Fibroblast of mammary gland (primary cell): ENCODE measurements at regions not wholly inside any gene's neighbourhood (a gene's known extent, or its start where the extent isn't known, plus 50 kb on each side); places are given as distances from the start of the nearest gene placed in this dataset.

Experiments
- DNase-seq: peaks from one replicate; pipeline ENCODE4 v3.0.0-alpha.2; 2010; ENCODE audit warnings: low read depth
- H3K4me3 ChIP-seq: 2 replicates; pipeline ENCODE4 v1.5.1; 2011; ENCODE audit warnings: low read depth, mild to moderate bottlenecking, low read length, moderate library complexity; ENCODE audit not compliant: control insufficient read depth
- TF ChIP-seq, protein P1 (sequence below): conservative IDR thresholded peaks from 2 replicates; pipeline ENCODE4 v1.5.1; 2011; ENCODE audit warnings: low read depth, low read length, inconsistent platforms; ENCODE audit not compliant: control insufficient read depth, insufficient read depth

- DNase-seq: peak; percentile 10
- TF ChIP-seq, protein P1, sequence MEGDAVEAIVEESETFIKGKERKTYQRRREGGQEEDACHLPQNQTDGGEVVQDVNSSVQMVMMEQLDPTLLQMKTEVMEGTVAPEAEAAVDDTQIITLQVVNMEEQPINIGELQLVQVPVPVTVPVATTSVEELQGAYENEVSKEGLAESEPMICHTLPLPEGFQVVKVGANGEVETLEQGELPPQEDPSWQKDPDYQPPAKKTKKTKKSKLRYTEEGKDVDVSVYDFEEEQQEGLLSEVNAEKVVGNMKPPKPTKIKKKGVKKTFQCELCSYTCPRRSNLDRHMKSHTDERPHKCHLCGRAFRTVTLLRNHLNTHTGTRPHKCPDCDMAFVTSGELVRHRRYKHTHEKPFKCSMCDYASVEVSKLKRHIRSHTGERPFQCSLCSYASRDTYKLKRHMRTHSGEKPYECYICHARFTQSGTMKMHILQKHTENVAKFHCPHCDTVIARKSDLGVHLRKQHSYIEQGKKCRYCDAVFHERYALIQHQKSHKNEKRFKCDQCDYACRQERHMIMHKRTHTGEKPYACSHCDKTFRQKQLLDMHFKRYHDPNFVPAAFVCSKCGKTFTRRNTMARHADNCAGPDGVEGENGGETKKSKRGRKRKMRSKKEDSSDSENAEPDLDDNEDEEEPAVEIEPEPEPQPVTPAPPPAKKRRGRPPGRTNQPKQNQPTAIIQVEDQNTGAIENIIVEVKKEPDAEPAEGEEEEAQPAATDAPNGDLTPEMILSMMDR: peak; percentile 17
- H3K4me3 ChIP-seq: no peak overlapping the region
These were observed 123.1 kb downstream of the OLIG3 start for GRCh38 chr6:137370871-137371633.

DNA sequence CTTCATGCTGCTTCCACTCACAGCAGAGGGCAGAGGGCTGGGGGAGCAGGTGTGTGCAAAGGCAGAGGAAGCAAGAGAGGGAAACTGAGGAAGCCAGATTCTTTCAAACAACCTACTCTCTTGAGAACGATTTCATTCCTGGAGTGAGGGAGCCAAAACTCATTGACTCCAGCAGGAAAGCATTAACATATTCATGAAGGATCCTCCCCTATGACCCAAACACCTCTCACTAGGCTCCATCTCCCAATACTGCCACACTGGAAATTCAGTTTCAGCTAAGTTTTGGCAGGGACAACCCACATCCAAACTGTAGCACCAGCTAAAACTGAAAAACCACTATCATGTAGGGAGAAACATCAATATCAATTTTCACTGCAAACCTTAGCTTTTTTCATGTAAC is 125.1 kb downstream of the OLIG3 start:
- H3K4me3 ChIP-seq: no peak overlapping the region
- TF ChIP-seq, protein P1: no peak
- no peak for DNase-seq

DNA sequence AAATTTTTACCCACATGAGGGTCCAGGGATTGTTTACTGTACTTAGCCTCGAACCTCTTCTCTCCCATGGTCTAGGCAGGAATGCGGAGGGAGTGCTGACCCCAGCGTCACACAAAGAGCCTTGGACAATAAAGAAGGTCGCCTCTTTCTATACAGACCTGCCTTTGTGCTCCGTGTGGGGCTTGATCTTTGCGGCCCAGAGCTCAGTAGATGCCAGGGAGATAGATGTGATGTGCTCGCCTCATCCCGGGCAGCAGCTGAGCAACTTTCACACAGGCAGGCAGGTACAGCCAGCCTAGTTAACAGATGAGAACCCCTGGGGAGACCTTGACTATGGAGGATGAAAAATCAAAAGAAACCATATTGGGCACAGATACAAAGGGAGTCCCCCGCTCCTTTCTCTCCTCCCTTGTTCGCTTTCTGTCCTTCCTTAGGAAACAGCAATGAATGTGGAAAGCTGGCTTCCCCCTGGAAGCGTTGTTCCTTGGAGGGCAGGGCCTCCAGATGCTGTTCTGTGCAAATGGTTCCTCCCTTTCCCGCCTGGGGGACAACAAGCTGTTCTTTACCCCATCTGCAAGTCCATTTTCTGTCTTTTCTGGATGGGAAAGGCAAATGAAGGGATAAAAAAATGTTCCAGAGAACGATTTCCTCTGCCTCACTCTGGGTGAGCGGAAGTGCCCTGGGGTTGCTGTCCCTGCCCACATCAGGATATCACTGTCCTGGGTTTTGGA is 128.3 kb downstream of the OLIG3 start:
- no peak overlapping the region for H3K4me3 ChIP-seq
- DNase-seq: no peak
- TF ChIP-seq, protein P1: no peak

GRCh38 chr6:137363805-137364138 is 130.4 kb downstream of the OLIG3 start:
- H3K4me3 ChIP-seq: no peak overlapping the region
- TF ChIP-seq, protein P1: no peak
- DNase-seq: peak; percentile 58

GRCh38 chr6:137362878-137363804 is 131.1 kb downstream of the OLIG3 start:
- no peak overlapping the region for H3K4me3 ChIP-seq
- DNase-seq: no peak
- TF ChIP-seq, protein P1: no peak

DNA sequence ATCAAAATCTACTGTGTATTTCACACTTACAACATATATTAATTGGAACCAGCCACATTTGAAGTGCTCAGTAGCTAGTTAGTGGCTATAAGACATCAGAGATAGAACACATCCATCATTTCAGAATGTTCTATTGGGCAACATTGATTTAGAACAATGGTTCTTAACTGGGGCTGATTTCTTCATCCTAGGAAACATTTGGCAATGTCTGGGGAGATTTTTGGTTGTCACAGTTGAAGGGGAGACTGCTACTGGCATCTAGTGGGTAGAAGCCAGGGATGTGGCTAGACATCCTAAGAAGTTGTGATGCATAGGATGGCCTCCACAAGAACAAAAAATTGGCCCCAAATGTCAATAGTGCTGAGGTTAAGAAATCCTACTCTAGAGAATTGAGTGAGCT is 132.5 kb downstream of the OLIG3 start:
- TF ChIP-seq, protein P1: no peak
- peak; percentile 49 for DNase-seq
- no peak overlapping the region for H3K4me3 ChIP-seq
